HepG2 (cell line): ENCODE measurements at regions not wholly inside any gene's neighbourhood (a gene's known extent, or its start where the extent isn't known, plus 50 kb on each side); places are given as distances from the start of the nearest gene placed in this dataset.

ENCODE experiments used
- CBFB ChIP-seq: sonication (generic); formaldehyde crosslinking; IDR thresholded peaks from 2 replicates; pipeline ENCODE4 v1.4.0; 2020; ENCODE audit warnings: missing genetic modification reagents
- HOXA7 ChIP-seq: sonication (generic); formaldehyde crosslinking; IDR thresholded peaks from 2 replicates; pipeline ENCODE4 v1.8.1; 2022; ENCODE audit warnings: mild to moderate bottlenecking, missing genetic modification reagents, moderate library complexity
- JUND ChIP-seq: sonication (generic); formaldehyde crosslinking; IDR thresholded peaks from 2 replicates; pipeline ENCODE4 v1.8.0; 2022; ENCODE audit warnings: mild to moderate bottlenecking, missing genetic modification reagents
- NPAS2 ChIP-seq: sonication (generic); formaldehyde crosslinking; IDR thresholded peaks from 2 replicates; pipeline ENCODE4 v1.8.0; 2022; ENCODE audit warnings: mild to moderate bottlenecking, missing genetic modification reagents, borderline replicate concordance
- NR2F2 ChIP-seq: IDR thresholded peaks from 2 replicates; pipeline ENCODE4 v1.6.1; 2012; ENCODE audit warnings: low read depth, inconsistent platforms, borderline replicate concordance
- POLR2A ChIP-seq, 2 experiments: IDR thresholded peaks; 2 replicates each; pipeline ENCODE4 v1.6.1; 2011; ENCODE audit warnings: low read depth in 2 of 2, low read length in 2 of 2, mild to moderate bottlenecking in 1 of 2, moderate library complexity in 1 of 2; ENCODE audit not compliant: insufficient read depth in 1 of 2
- TAF15 ChIP-seq: fragments of 200-400 bp; formaldehyde crosslinking; IDR thresholded peaks from one replicate; pipeline ENCODE4 v1.6.1; 2018; ENCODE audit warnings: mild to moderate bottlenecking, low read depth, low read length; ENCODE audit not compliant: poor library complexity, severe bottlenecking
- ZNF292 ChIP-seq: sonication (generic); formaldehyde crosslinking; IDR thresholded peaks from 2 replicates; pipeline ENCODE4 v1.8.1; 2022; ENCODE audit warnings: mild to moderate bottlenecking, low read depth, missing genetic modification reagents, borderline replicate concordance
- ZNF543 ChIP-seq: sonication (generic); formaldehyde crosslinking; IDR thresholded peaks from 2 replicates; pipeline ENCODE4 v1.4.0; 2020; ENCODE audit warnings: mild to moderate bottlenecking, missing genetic modification reagents
- TF ChIP-seq, protein P1 (sequence below): sonication (generic); formaldehyde crosslinking; IDR thresholded peaks from 2 replicates; pipeline ENCODE4 v1.5.0; 2020; ENCODE audit warnings: missing genetic modification reagents
- TF ChIP-seq, protein P2 (sequence below): sonication (generic); formaldehyde crosslinking; IDR thresholded peaks from 2 replicates; pipeline ENCODE4 v1.5.0; 2020; ENCODE audit warnings: mild to moderate bottlenecking, missing genetic modification reagents, moderate library complexity

DNA sequence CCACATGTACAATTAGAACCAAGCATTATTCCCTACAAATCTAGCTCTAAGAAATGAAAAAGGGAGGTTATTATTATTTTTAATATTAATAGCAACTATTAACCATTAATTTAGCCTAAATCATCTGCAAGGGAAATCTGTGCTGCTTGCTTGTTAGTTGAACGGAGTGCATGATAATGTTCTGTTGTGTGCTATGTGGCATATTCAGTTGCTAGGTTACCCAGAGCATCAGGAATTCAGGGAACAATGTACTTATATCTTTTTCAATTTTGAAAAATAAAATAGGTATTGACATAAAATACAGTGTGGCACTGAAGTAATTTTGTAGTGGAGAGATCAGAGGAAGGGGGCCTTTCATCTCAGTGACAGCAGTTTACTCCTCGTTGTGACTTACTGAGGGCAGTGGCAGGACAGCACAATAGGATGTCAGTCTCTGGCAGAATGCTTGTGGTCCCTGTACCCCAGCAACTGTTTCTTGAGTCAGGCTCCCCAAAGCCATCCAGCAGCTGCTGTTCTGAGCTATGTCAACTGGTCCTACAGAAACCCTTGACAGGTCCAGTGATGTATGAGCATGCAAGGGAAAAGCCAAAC lies 173.6 kb downstream of the TMEM161B start:
- no peak for TF ChIP-seq POLR2A (IDR thresholded peaks at IDR 0.05; ENCODE audit: insufficient read depth in 1 of 2, low read depth in 2 of 2, low read length in 2 of 2)
- TF ChIP-seq, protein P1, sequence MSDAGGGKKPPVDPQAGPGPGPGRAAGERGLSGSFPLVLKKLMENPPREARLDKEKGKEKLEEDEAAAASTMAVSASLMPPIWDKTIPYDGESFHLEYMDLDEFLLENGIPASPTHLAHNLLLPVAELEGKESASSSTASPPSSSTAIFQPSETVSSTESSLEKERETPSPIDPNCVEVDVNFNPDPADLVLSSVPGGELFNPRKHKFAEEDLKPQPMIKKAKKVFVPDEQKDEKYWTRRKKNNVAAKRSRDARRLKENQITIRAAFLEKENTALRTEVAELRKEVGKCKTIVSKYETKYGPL (CRISPR knock-in tag): no peak
- TF ChIP-seq ZNF543: no peak
- no peak for TF ChIP-seq NR2F2
- TF ChIP-seq ZNF292 (CRISPR knock-in tag): no peak
- TF ChIP-seq, protein P2, sequence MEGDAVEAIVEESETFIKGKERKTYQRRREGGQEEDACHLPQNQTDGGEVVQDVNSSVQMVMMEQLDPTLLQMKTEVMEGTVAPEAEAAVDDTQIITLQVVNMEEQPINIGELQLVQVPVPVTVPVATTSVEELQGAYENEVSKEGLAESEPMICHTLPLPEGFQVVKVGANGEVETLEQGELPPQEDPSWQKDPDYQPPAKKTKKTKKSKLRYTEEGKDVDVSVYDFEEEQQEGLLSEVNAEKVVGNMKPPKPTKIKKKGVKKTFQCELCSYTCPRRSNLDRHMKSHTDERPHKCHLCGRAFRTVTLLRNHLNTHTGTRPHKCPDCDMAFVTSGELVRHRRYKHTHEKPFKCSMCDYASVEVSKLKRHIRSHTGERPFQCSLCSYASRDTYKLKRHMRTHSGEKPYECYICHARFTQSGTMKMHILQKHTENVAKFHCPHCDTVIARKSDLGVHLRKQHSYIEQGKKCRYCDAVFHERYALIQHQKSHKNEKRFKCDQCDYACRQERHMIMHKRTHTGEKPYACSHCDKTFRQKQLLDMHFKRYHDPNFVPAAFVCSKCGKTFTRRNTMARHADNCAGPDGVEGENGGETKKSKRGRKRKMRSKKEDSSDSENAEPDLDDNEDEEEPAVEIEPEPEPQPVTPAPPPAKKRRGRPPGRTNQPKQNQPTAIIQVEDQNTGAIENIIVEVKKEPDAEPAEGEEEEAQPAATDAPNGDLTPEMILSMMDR (CRISPR knock-in tag): no peak
- no peak for TF ChIP-seq CBFB
- no peak for TF ChIP-seq JUND
- no peak for TF ChIP-seq NPAS2
- no peak for TF ChIP-seq TAF15
- no peak for TF ChIP-seq HOXA7
